ENCODE measurements at regions not wholly inside any gene's neighbourhood (a gene's known extent, or its start where the extent isn't known, plus 50 kb on each side); places are given as distances from the start of the nearest gene placed in this dataset.

- TF ChIP-seq CTCF (IDR thresholded peaks at IDR 0.05; ENCODE audit: low read depth, low read length) (no peak), EZH2phosphoT487 (IDR thresholded peaks at IDR 0.05; ENCODE audit: low read depth) (no peak)
These were observed 420.7 kb upstream of the USP24 start for GRCh38 chr1:55635856-55636255.

All from OCI-LY3 (cell line).